ENCODE measurements at regions not wholly inside any gene's neighbourhood (a gene's known extent, or its start where the extent isn't known, plus 50 kb on each side); places are given as distances from the start of the nearest gene placed in this dataset.

- TF ChIP-seq EZH2 (IDR thresholded peaks at IDR 0.05; ENCODE audit: low read length, missing control alignments) (no peak), CTCF (conservative IDR thresholded peaks at IDR 0.05 in 1 of 2, IDR thresholded peaks at IDR 0.05 in 1 of 2; ENCODE audit: low read depth in 1 of 2, low read length in 2 of 2) (no peak)
Observed at GRCh38 chr13:50692396-50692915, 151.0 kb downstream of the DLEU7 start.

Data from fibroblast of lung (primary cell).